CD4-positive, alpha-beta T cell treated with Interleukin-21 for 1 hour (primary cell): ENCODE measurements at regions not wholly inside any gene's neighbourhood (a gene's known extent, or its start where the extent isn't known, plus 50 kb on each side); places are given as distances from the start of the nearest gene placed in this dataset.
"Not testable (repeated sequence)": the region's sequence is repeated elsewhere in the genome, so short reads cannot be mapped to it uniquely, and the experiment has no call there.

ENCODE experiments used
- DNase-seq: peaks from one replicate; pipeline ENCODE4 v3.0.0-alpha.2; 2020

- DNase-seq, result no peak
Observed at GRCh38 chr14:81765651-81766275, 232.1 kb upstream of the SEL1L start.

GRCh38 chr14:81766321-81766915, 232.8 kb upstream of the SEL1L start:
- DNase-seq, result no peak

GRCh38 chr14:81767266-81767995, 233.8 kb upstream of the SEL1L start:
- no peak for DNase-seq

GRCh38 chr14:81771651-81772275, 238.1 kb upstream of the SEL1L start:
- no peak for DNase-seq

- no peak for DNase-seq
Observed at GRCh38 chr14:81772381-81772780, 238.7 kb upstream of the SEL1L start.

- no peak for DNase-seq
Observed at GRCh38 chr14:81776531-81776930, 242.9 kb upstream of the SEL1L start.

- DNase-seq, result not testable (repeated sequence)
Observed at GRCh38 chr14:81781798-81782197, 248.1 kb upstream of the SEL1L start.

GRCh38 chr14:81784084-81784483, 250.4 kb upstream of the SEL1L start:
- DNase-seq, result no peak

GRCh38 chr14:81797315-81797714, 263.7 kb upstream of the SEL1L start:
- no peak for DNase-seq

- no peak for DNase-seq
Observed at GRCh38 chr14:81801921-81802320, 268.3 kb upstream of the SEL1L start.

GRCh38 chr14:81802341-81802740, 268.7 kb upstream of the SEL1L start:
- no peak for DNase-seq

GRCh38 chr14:81805785-81806184, 272.1 kb upstream of the SEL1L start:
- no peak for DNase-seq

GRCh38 chr14:81811705-81812269, 278.1 kb upstream of the SEL1L start:
- no peak for DNase-seq

GRCh38 chr14:81818271-81818670, 284.6 kb upstream of the SEL1L start:
- DNase-seq, result no peak

GRCh38 chr14:81819344-81819743, 285.7 kb upstream of the SEL1L start:
- no peak for DNase-seq

GRCh38 chr14:81819910-81820309, 286.3 kb upstream of the SEL1L start:
- DNase-seq, result no peak

- no peak for DNase-seq
Observed at GRCh38 chr14:81826081-81826480, 292.4 kb upstream of the SEL1L start.

GRCh38 chr14:81829447-81829846, 295.8 kb upstream of the SEL1L start:
- DNase-seq, result no peak

GRCh38 chr14:81831128-81831820, 297.6 kb upstream of the SEL1L start:
- no peak for DNase-seq

GRCh38 chr14:81834308-81834707, 300.7 kb upstream of the SEL1L start:
- no peak for DNase-seq

- DNase-seq, result no peak
Observed at GRCh38 chr14:81837304-81837703, 303.7 kb upstream of the SEL1L start.

- no peak for DNase-seq
Observed at GRCh38 chr14:81839056-81839455, 305.4 kb upstream of the SEL1L start.

- DNase-seq, result no peak
Observed at GRCh38 chr14:81841346-81841745, 307.7 kb upstream of the SEL1L start.
